Neural crest cell (in vitro differentiated cells): ENCODE measurements at regions not wholly inside any gene's neighbourhood (a gene's known extent, or its start where the extent isn't known, plus 50 kb on each side); places are given as distances from the start of the nearest gene placed in this dataset.

Experiments
- DNase-seq: peaks from one replicate; pipeline ENCODE4 v3.0.0; 2021; ENCODE audit warnings: low read depth, mixed read lengths, low spot score
- H3K27ac Mint-ChIP-seq: one replicate; pipeline ENCODE4 v1.8.0; 2021; ENCODE audit warnings: mild to moderate bottlenecking, mixed read lengths; ENCODE audit not compliant: unreplicated experiment
- H3K27me3 Mint-ChIP-seq: 2 replicates; pipeline ENCODE4 v1.8.0; 2021; ENCODE audit warnings: low read depth, mild to moderate bottlenecking, mixed read lengths
- H3K36me3 Mint-ChIP-seq: 2 replicates; pipeline ENCODE4 v1.8.0; 2021; ENCODE audit warnings: low read depth, mild to moderate bottlenecking, mixed read lengths
- H3K4me1 Mint-ChIP-seq: 2 replicates; pipeline ENCODE4 v1.8.0; 2021; ENCODE audit warnings: mixed read lengths
- H3K4me3 Mint-ChIP-seq: one replicate; pipeline ENCODE4 v1.8.0; 2021; ENCODE audit warnings: mild to moderate bottlenecking, mixed read lengths
- H3K9me3 Mint-ChIP-seq: 2 replicates; pipeline ENCODE4 v1.8.0; 2021; ENCODE audit warnings: mixed read lengths
- CTCF ChIP-seq: fragments of 200-600 bp; sonication (generic); conservative IDR thresholded peaks from 2 replicates; pipeline ENCODE4 v1.5.0; 2021; ENCODE audit warnings: antibody characterized with exemption, mild to moderate bottlenecking

GRCh38 chr4:65190780-65191179 lies 479.5 kb downstream of the EPHA5 start:
- TF ChIP-seq CTCF = no peak
- DNase-seq = no peak
- Mint-ChIP-seq H3K27ac (no peak overlapping the region), H3K27me3 (no peaks in the 10 kb centered on the region), H3K9me3 (peaks cover 2% of the 10 kb centered on the region), H3K4me1 (no peaks in the 10 kb centered on the region), H3K4me3 (no peak overlapping the region), H3K36me3 (no peaks in the 10 kb centered on the region)

GRCh38 chr4:65175585-65175984 lies 494.7 kb downstream of the EPHA5 start:
- Mint-ChIP-seq H3K9me3 (no peaks in the 10 kb centered on the region), H3K4me1 (peaks cover 3% of the 10 kb centered on the region), H3K4me3 (no peak overlapping the region), H3K27me3 (no peaks in the 10 kb centered on the region), H3K36me3 (no peaks in the 10 kb centered on the region), H3K27ac (no peak overlapping the region)
- no peak for TF ChIP-seq CTCF
- no peak for DNase-seq

- no peaks in the 10 kb centered on the region for H3K27me3 Mint-ChIP-seq
- no peak for TF ChIP-seq CTCF
- H3K4me3 Mint-ChIP-seq = no peak overlapping the region
- H3K27ac Mint-ChIP-seq = no peak overlapping the region
- no peaks in the 10 kb centered on the region for H3K9me3 Mint-ChIP-seq
- DNase-seq = no peak
- H3K36me3 Mint-ChIP-seq = no peaks in the 10 kb centered on the region
- peaks cover 3% of the 10 kb centered on the region for H3K4me1 Mint-ChIP-seq
These were observed 499.3 kb downstream of the EPHA5 start for GRCh38 chr4:65170768-65171514.

- Mint-ChIP-seq H3K4me1 (peaks cover 3% of the 10 kb centered on the region), H3K4me3 (no peak overlapping the region), H3K36me3 (no peaks in the 10 kb centered on the region), H3K27ac (no peak overlapping the region), H3K9me3 (peaks cover 2% of the 10 kb centered on the region), H3K27me3 (no peaks in the 10 kb centered on the region)
- no peak for TF ChIP-seq CTCF
- DNase-seq = no peak
These were observed 502.6 kb downstream of the EPHA5 start for GRCh38 chr4:65167719-65168118.

GRCh38 chr4:65152205-65152604 lies 518.1 kb downstream of the EPHA5 start:
- no peaks in the 10 kb centered on the region for H3K27me3 Mint-ChIP-seq
- no peak overlapping the region for H3K4me3 Mint-ChIP-seq
- peaks cover 6% of the 10 kb centered on the region for H3K9me3 Mint-ChIP-seq
- no peak for TF ChIP-seq CTCF
- peaks cover 4% of the 10 kb centered on the region for H3K36me3 Mint-ChIP-seq
- H3K27ac Mint-ChIP-seq = no peak overlapping the region
- no peaks in the 10 kb centered on the region for H3K4me1 Mint-ChIP-seq
- DNase-seq = no peak
